GM23338 (cell line): ENCODE measurements at regions not wholly inside any gene's neighbourhood (a gene's known extent, or its start where the extent isn't known, plus 50 kb on each side); places are given as distances from the start of the nearest gene placed in this dataset.

Experiments
- CTCF ChIP-seq, 2 experiments: fragments of 200-600 bp in 1 of 2; sonication (generic) in 1 of 2; conservative IDR thresholded peaks; 2 replicates each; pipeline versions ENCODE4 v1.5.1 to v1.6.1; 2016 to 2017; ENCODE audit warnings: antibody characterized with exemption in 2 of 2, low read depth in 2 of 2, mild to moderate bottlenecking in 2 of 2, moderate library complexity in 1 of 2
- EZH2 ChIP-seq: fragments of 200-600 bp; sonication (generic); IDR thresholded peaks from one replicate; pipeline ENCODE4 v1.8.0; 2017; ENCODE audit warnings: antibody characterized with exemption, mild to moderate bottlenecking, low read depth; ENCODE audit not compliant: unreplicated experiment
- REST ChIP-seq: IDR thresholded peaks from one replicate; pipeline ENCODE4 v1.6.1; 2018; ENCODE audit warnings: antibody characterized with exemption; ENCODE audit not compliant: unreplicated experiment
- ZNF114 ChIP-seq: fragments of 250-450 bp; sonication (Bioruptor Pico); IDR thresholded peaks from 2 replicates; pipeline ENCODE4 v1.5.0; 2020; ENCODE audit warnings: mild to moderate bottlenecking, moderate library complexity

- no peak for TF ChIP-seq CTCF (conservative IDR thresholded peaks at IDR 0.05; ENCODE audit: low read depth in 2 of 2)
- no peak for TF ChIP-seq REST
- TF ChIP-seq EZH2, result no peak
- no peak for TF ChIP-seq ZNF114
Measured at GRCh38 chr18:61141691-61142090, 191.5 kb upstream of the CDH20 start.
